Caco-2 (cell line): ENCODE measurements at regions not wholly inside any gene's neighbourhood (a gene's known extent, or its start where the extent isn't known, plus 50 kb on each side); places are given as distances from the start of the nearest gene placed in this dataset.
"Not testable (repeated sequence)": the region's sequence is repeated elsewhere in the genome, so short reads cannot be mapped to it uniquely, and the experiment has no call there.

Experiments used
- BruUV-seq: library from RNA; stranded (reverse); fragments of 400-500 nt; replicated peaks from 2 replicates; lab custom pipeline; 2021; lab: Mats Ljungman, UMichigan
- CTCF ChIA-PET: fragments of 300-600 bp; sonication (Branson Sonifier 250); formaldehyde crosslinking; loops from one replicate; lab custom pipeline; 2022; ENCODE audit warnings: antibody characterized with exemption; lab: Charles Lee
- POLR2A ChIA-PET: fragments of 300-600 bp; sonication (Branson Sonifier 250); formaldehyde crosslinking; loops from one replicate; lab custom pipeline; 2022; ENCODE audit warnings: antibody characterized with exemption; lab: Charles Lee
- DNase-seq, 2 experiments: peaks; one replicate each; pipeline versions ENCODE4 v3.0.0 to v3.0.0-alpha.2; 2020 to 2022
- H3K27me3 ChIP-seq: replicated peaks from 2 replicates; pipeline ENCODE4 v1.6.0; 2011; ENCODE audit warnings: low read length; ENCODE audit not compliant: control insufficient read depth, insufficient read depth
- H3K36me3 ChIP-seq: 2 replicates; pipeline ENCODE4 v1.5.1; 2011; ENCODE audit warnings: low read length; ENCODE audit not compliant: control insufficient read depth, insufficient read depth
- H3K4me1 ChIP-seq: fragments of 250-450 bp; sonication (Bioruptor Pico); 2 replicates; pipeline ENCODE4 v1.5.1; 2020; ENCODE audit warnings: mild to moderate bottlenecking
- H3K4me3 ChIP-seq: 2 replicates; pipeline ENCODE4 v1.5.1; 2011; ENCODE audit warnings: low read depth, mild to moderate bottlenecking, control low read depth, low read length
- H3K9me3 ChIP-seq: fragments of 250-450 bp; sonication (Bioruptor Pico); 2 replicates; pipeline ENCODE4 v1.5.1; 2020; ENCODE audit warnings: mild to moderate bottlenecking, moderate library complexity
- H3K27ac Mint-ChIP-seq: one replicate; pipeline ENCODE4 v1.8.0; 2022; ENCODE audit warnings: mixed read lengths; ENCODE audit not compliant: unreplicated experiment
- H3K27me3 Mint-ChIP-seq: one replicate; pipeline ENCODE4 v1.8.0; 2022; ENCODE audit warnings: mixed read lengths; ENCODE audit not compliant: insufficient read depth, unreplicated experiment
- H3K36me3 Mint-ChIP-seq: one replicate; pipeline ENCODE4 v1.8.0; 2022; ENCODE audit warnings: mild to moderate bottlenecking, mixed read lengths; ENCODE audit not compliant: insufficient read depth, unreplicated experiment
- H3K4me1 Mint-ChIP-seq: one replicate; pipeline ENCODE4 v1.8.0; 2022; ENCODE audit warnings: low read depth, mixed read lengths; ENCODE audit not compliant: unreplicated experiment
- H3K4me3 Mint-ChIP-seq: one replicate; pipeline ENCODE4 v1.8.0; 2022; ENCODE audit warnings: mild to moderate bottlenecking, moderate library complexity, mixed read lengths; ENCODE audit not compliant: unreplicated experiment
- H3K9me3 Mint-ChIP-seq: one replicate; pipeline ENCODE4 v1.8.0; 2022; ENCODE audit warnings: mixed read lengths; ENCODE audit not compliant: unreplicated experiment
- intact Hi-C: fragments of 100-400 bp; cut with micrococcal nuclease; formaldehyde crosslinking; loops from one replicate; pipeline ENCODE4 v1.10.0; 2022; ENCODE audit not compliant: unreplicated experiment

- H3K27me3 Mint-ChIP-seq, H3K9me3 ChIP-seq, H3K36me3 ChIP-seq, H3K36me3 Mint-ChIP-seq, H3K4me1 ChIP-seq, POLR2A ChIA-PET, H3K27me3 ChIP-seq, intact Hi-C loops, H3K4me1 Mint-ChIP-seq, H3K9me3 Mint-ChIP-seq, BruUV-seq, CTCF ChIA-PET, H3K4me3 Mint-ChIP-seq, H3K4me3 ChIP-seq, H3K27ac Mint-ChIP-seq: not testable (repeated sequence)
- DNase-seq, result peak in 1 of 2 experiments; percentile 14
These were observed 90.9 kb downstream of the NAPG start for GRCh38 chr18:10616714-10617113.

DNA sequence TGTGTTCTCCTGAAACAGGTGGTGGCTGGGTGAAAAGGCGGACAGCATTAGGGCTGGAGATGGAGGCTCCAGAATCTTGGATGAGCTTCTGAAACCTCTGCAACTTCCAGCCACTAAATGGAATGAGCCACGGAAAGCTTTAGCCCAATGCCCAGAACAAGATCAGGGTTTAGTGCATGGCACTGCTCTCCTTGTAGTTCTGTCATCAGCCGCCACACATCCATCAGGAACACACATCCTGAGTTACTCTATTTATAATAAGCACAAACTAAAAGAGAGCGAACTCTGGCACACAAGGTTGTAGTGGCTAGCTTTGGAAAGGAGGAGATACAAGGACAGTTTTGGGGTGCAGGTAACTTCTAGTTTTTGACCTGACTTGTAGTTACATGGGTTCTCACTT is 93.0 kb downstream of the NAPG start:
- intact Hi-C loops, H3K27me3 Mint-ChIP-seq, H3K4me1 ChIP-seq, H3K4me3 ChIP-seq, H3K27ac Mint-ChIP-seq, CTCF ChIA-PET, H3K4me3 Mint-ChIP-seq, H3K36me3 Mint-ChIP-seq, H3K4me1 Mint-ChIP-seq, POLR2A ChIA-PET, BruUV-seq, H3K9me3 ChIP-seq, H3K27me3 ChIP-seq, DNase-seq, H3K9me3 Mint-ChIP-seq, H3K36me3 ChIP-seq: not testable (repeated sequence)

- intact Hi-C loops, CTCF ChIA-PET, H3K27me3 Mint-ChIP-seq, H3K27me3 ChIP-seq, H3K27ac Mint-ChIP-seq, H3K9me3 Mint-ChIP-seq, H3K4me1 Mint-ChIP-seq, H3K36me3 Mint-ChIP-seq, H3K36me3 ChIP-seq, DNase-seq, H3K4me3 ChIP-seq, H3K4me1 ChIP-seq, H3K4me3 Mint-ChIP-seq, BruUV-seq, POLR2A ChIA-PET, H3K9me3 ChIP-seq: not testable (repeated sequence)
These were observed 93.5 kb downstream of the NAPG start for GRCh38 chr18:10619280-10619679.

GRCh38 chr18:10619833-10620232 is 94.0 kb downstream of the NAPG start:
- H3K9me3 ChIP-seq, H3K4me3 ChIP-seq, H3K4me1 Mint-ChIP-seq, intact Hi-C loops, POLR2A ChIA-PET, H3K4me1 ChIP-seq, H3K27ac Mint-ChIP-seq, H3K36me3 ChIP-seq, H3K4me3 Mint-ChIP-seq, H3K27me3 ChIP-seq, H3K36me3 Mint-ChIP-seq, H3K27me3 Mint-ChIP-seq, H3K9me3 Mint-ChIP-seq, BruUV-seq, CTCF ChIA-PET, DNase-seq: not testable (repeated sequence)
